ENCODE measurements at regions not wholly inside any gene's neighbourhood (a gene's known extent, or its start where the extent isn't known, plus 50 kb on each side); places are given as distances from the start of the nearest gene placed in this dataset.

DNA sequence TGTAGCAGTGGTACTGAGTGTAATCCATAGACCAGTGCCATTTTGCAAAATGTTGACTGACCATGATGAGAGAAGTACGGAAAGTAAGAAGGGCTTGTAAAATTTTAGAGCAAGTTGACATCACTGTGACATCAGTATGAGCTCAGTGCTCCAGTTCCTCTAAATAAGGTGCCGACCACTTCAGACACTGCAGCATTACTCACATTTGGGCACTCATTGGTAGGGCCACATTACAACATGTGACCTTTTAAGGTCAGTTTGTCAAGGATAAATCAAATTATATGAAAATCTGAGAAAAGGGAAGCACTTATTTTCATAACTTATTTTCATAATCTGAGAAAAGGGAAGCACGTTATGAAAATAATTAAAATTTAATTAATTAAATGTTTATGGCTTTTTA, 128.0 kb upstream of the ERG start:
- H3K27me3 ChIP-seq (replicated peaks; ENCODE audit: insufficient read depth, low read length) = no peaks in the 10 kb centered on the region
- no peaks in the 10 kb centered on the region for H4K20me1 ChIP-seq (ENCODE audit: insufficient read depth, low read length)
- H3K9me2 ChIP-seq (replicated peaks; ENCODE audit: insufficient read depth, low read length) = no peaks in the 10 kb centered on the region
- H3K9ac ChIP-seq (ENCODE audit: low read length) = no peak overlapping the region
- no peaks in the 10 kb centered on the region for H3K9me3 ChIP-seq (replicated peaks; ENCODE audit: insufficient read depth, low read length)
- H2AFZ ChIP-seq (ENCODE audit: low read length) = no peak overlapping the region
- H3K79me2 ChIP-seq (ENCODE audit: low read length) = no peaks in the 10 kb centered on the region
- TF ChIP-seq, protein P1, sequence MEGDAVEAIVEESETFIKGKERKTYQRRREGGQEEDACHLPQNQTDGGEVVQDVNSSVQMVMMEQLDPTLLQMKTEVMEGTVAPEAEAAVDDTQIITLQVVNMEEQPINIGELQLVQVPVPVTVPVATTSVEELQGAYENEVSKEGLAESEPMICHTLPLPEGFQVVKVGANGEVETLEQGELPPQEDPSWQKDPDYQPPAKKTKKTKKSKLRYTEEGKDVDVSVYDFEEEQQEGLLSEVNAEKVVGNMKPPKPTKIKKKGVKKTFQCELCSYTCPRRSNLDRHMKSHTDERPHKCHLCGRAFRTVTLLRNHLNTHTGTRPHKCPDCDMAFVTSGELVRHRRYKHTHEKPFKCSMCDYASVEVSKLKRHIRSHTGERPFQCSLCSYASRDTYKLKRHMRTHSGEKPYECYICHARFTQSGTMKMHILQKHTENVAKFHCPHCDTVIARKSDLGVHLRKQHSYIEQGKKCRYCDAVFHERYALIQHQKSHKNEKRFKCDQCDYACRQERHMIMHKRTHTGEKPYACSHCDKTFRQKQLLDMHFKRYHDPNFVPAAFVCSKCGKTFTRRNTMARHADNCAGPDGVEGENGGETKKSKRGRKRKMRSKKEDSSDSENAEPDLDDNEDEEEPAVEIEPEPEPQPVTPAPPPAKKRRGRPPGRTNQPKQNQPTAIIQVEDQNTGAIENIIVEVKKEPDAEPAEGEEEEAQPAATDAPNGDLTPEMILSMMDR (IDR thresholded peaks at IDR 0.05; ENCODE audit: low read length) = no peak
- no peak for TF ChIP-seq EZH2phosphoT487 (IDR thresholded peaks at IDR 0.05; ENCODE audit: low read length)
- TF ChIP-seq EZH2 (optimal IDR thresholded peaks at IDR 0.05; ENCODE audit: low read depth, low read length) = no peak
- H3F3A ChIP-seq (ENCODE audit: insufficient read depth, low read length) = no peaks in the 10 kb centered on the region
- no peak for DNase-seq
- no peak overlapping the region for H3K4me3 ChIP-seq (ENCODE audit: low read length)
- H3K36me3 ChIP-seq (replicated peaks; ENCODE audit: insufficient read depth, low read length) = no peaks in the 10 kb centered on the region
- no peak overlapping the region for H3K4me2 ChIP-seq (ENCODE audit: low read depth, low read length)
- H3K4me1 ChIP-seq (ENCODE audit: low read length) = no peaks in the 10 kb centered on the region
- H3K27ac ChIP-seq (ENCODE audit: low read length) = no peak overlapping the region

DNA sequence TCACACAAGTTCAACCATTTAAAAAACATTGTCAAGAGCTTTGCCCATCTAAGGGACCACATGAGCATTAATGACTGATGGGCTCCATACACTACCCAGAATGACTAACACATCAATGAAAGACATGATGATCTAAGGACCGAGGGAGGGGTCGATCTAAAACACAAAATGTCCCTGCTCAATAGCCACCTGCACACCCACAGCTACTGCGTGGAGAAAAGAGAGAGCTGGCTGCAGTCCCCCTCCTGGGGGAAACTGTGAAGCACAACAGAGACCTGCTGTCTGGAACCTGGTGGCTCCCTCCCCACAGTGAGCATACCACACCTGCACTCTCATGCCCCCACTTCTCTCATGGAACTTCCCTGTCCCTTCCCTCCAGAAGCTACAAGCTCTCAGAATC, 130.1 kb upstream of the ERG start:
- DNase-seq = no peak
- no peaks in the 10 kb centered on the region for H3K27me3 ChIP-seq (replicated peaks; ENCODE audit: insufficient read depth, low read length)

DNA sequence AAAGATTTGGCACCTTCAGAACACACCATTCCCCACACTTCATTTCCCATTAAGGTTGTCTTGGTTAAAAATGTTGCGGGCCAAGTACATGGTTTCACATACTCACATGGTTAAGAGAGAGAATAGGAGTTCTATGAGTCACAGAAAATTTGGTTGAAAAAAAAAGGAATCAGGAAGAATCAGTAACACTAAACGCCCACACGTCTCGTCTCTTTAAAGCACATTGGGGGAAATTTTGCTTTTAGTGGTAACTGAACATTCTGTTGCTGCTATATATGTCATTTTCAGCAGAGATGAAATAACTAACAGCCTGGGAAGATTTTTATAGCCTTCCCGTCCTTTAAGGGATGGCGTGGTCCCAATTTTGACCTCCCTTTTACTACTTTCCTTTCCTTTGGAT, 132.9 kb upstream of the ERG start:
- no peaks in the 10 kb centered on the region for H3K9me2 ChIP-seq (replicated peaks; ENCODE audit: insufficient read depth, low read length)
- no peaks in the 10 kb centered on the region for H3F3A ChIP-seq (ENCODE audit: insufficient read depth, low read length)
- H3K4me2 ChIP-seq (ENCODE audit: low read depth, low read length) = no peak overlapping the region
- no peaks in the 10 kb centered on the region for H4K20me1 ChIP-seq (ENCODE audit: insufficient read depth, low read length)
- H2AFZ ChIP-seq (ENCODE audit: low read length) = no peak overlapping the region
- no peak overlapping the region for H3K9ac ChIP-seq (ENCODE audit: low read length)
- DNase-seq = no peak
- H3K36me3 ChIP-seq (replicated peaks; ENCODE audit: insufficient read depth, low read length) = no peaks in the 10 kb centered on the region
- H3K79me2 ChIP-seq (ENCODE audit: low read length) = no peaks in the 10 kb centered on the region
- no peak overlapping the region for H3K27ac ChIP-seq (ENCODE audit: low read length)
- no peaks in the 10 kb centered on the region for H3K27me3 ChIP-seq (replicated peaks; ENCODE audit: insufficient read depth, low read length)
- no peaks in the 10 kb centered on the region for H3K9me3 ChIP-seq (replicated peaks; ENCODE audit: insufficient read depth, low read length)
- H3K4me3 ChIP-seq (ENCODE audit: low read length) = no peak overlapping the region
- no peak for TF ChIP-seq EZH2 (optimal IDR thresholded peaks at IDR 0.05; ENCODE audit: low read depth, low read length)
- TF ChIP-seq, protein P1 (IDR thresholded peaks at IDR 0.05; ENCODE audit: low read length) = no peak
- no peak for TF ChIP-seq EZH2phosphoT487 (IDR thresholded peaks at IDR 0.05; ENCODE audit: low read length)
- H3K4me1 ChIP-seq (ENCODE audit: low read length) = no peaks in the 10 kb centered on the region

More for the DNA sequence above, 130.1 kb upstream of the ERG start:
- Histone ChIP-seq H3K9ac (ENCODE audit: low read length) (no peak overlapping the region), H2AFZ (ENCODE audit: low read length) (no peak overlapping the region), H3K79me2 (ENCODE audit: low read length) (no peaks in the 10 kb centered on the region), H3K27ac (ENCODE audit: low read length) (no peak overlapping the region), H4K20me1 (ENCODE audit: insufficient read depth, low read length) (no peaks in the 10 kb centered on the region), H3K9me2 (replicated peaks; ENCODE audit: insufficient read depth, low read length) (no peaks in the 10 kb centered on the region), H3K4me1 (ENCODE audit: low read length) (no peaks in the 10 kb centered on the region), H3K4me3 (ENCODE audit: low read length) (no peak overlapping the region), H3F3A (ENCODE audit: insufficient read depth, low read length) (no peaks in the 10 kb centered on the region), H3K9me3 (replicated peaks; ENCODE audit: insufficient read depth, low read length) (no peaks in the 10 kb centered on the region), H3K4me2 (ENCODE audit: low read depth, low read length) (no peak overlapping the region), H3K36me3 (replicated peaks; ENCODE audit: insufficient read depth, low read length) (no peaks in the 10 kb centered on the region)
- TF ChIP-seq EZH2phosphoT487 (IDR thresholded peaks at IDR 0.05; ENCODE audit: low read length) (no peak), EZH2 (optimal IDR thresholded peaks at IDR 0.05; ENCODE audit: low read depth, low read length) (no peak)
- TF ChIP-seq, protein P1 (IDR thresholded peaks at IDR 0.05; ENCODE audit: low read length) = no peak

Data from MM.1S (cell line).